Psoas muscle (tissue), 7 donors: ENCODE measurements at regions not wholly inside any gene's neighbourhood (a gene's known extent, or its start where the extent isn't known, plus 50 kb on each side); places are given as distances from the start of the nearest gene placed in this dataset.
"Not testable (repeated sequence)": the region's sequence is repeated elsewhere in the genome, so short reads cannot be mapped to it uniquely, and the experiment has no call there.

Experiments
- ATAC-seq, 4 donors: fragments of 200-7000 bp; cut with Tn5 transposase; one replicate each; pipeline ENCODE4 v1.9.1; 2020; ENCODE audit warnings: moderate library complexity in 3 of 4, mild to moderate bottlenecking in 2 of 4
- DNase-seq, 2 donors: peaks; one replicate each; pipeline ENCODE4 v3.0.0-alpha.2; 2020
- H3K27ac ChIP-seq: fragments of 200-600 bp; one replicate; pipeline ENCODE4 v1.8.0; 2022
- H3K27me3 ChIP-seq, 3 donors: fragments of 200-600 bp in 1 of 3; one replicate each; pipeline versions ENCODE4 v1.6.1 to v1.8.0; 2013 to 2022; ENCODE audit warnings: low read length in 2 of 3, mild to moderate bottlenecking in 2 of 3, moderate library complexity in 1 of 3; ENCODE audit not compliant: insufficient read depth in 3 of 3
- H3K36me3 ChIP-seq, 2 donors: fragments of 200-600 bp in 1 of 2; one replicate each; pipeline versions ENCODE4 v1.6.1 to v1.8.0; 2013 to 2022; ENCODE audit warnings: low read depth in 1 of 2, mild to moderate bottlenecking in 1 of 2, moderate library complexity in 1 of 2; ENCODE audit not compliant: insufficient read depth in 1 of 2
- H3K4me1 ChIP-seq: fragments of 200-600 bp; one replicate; pipeline ENCODE4 v1.8.0; 2022
- H3K4me3 ChIP-seq: fragments of 200-600 bp; one replicate; pipeline ENCODE4 v1.8.0; 2022; ENCODE audit warnings: mild to moderate bottlenecking
- H3K9me3 ChIP-seq: fragments of 200-600 bp; one replicate; pipeline ENCODE4 v1.8.0; 2022
- CTCF ChIP-seq: fragments of 200-600 bp; IDR thresholded peaks from one replicate; pipeline ENCODE4 v1.8.0; 2022; ENCODE audit warnings: antibody characterized with exemption
- WGBS, 3 donors: extraction: QIAGEN DNeasy Blood & Tissue Kit; methylation state at CpG; one replicate each; pipeline versions ENCODE4 v1.1.6 to v1.1.7; 2013; 5-methylcytosine and 5-hydroxymethylcytosine counted together
- intact Hi-C, 2 donors: fragments of 100-400 bp; cut with DNase I; formaldehyde crosslinking; loops; one replicate each; pipeline versions ENCODE4 v1.11.0 to v1.14.2; 2022
- donor health status: healthy with polysubstance abuse.
- donor health status: DM: no; HTN: no; CAD: no; lungs with moderate emphysema.
- donor health status: Bipolar disorder and iron deficiency.
- donor health status: healthy.
- donor health status: DM: yes; HTN: yes; CAD: no.
- donor health status: DM: no; HTN: no; CAD: no.
- donor health status: DM: yes; HTN: yes; CAD: no.

DNA sequence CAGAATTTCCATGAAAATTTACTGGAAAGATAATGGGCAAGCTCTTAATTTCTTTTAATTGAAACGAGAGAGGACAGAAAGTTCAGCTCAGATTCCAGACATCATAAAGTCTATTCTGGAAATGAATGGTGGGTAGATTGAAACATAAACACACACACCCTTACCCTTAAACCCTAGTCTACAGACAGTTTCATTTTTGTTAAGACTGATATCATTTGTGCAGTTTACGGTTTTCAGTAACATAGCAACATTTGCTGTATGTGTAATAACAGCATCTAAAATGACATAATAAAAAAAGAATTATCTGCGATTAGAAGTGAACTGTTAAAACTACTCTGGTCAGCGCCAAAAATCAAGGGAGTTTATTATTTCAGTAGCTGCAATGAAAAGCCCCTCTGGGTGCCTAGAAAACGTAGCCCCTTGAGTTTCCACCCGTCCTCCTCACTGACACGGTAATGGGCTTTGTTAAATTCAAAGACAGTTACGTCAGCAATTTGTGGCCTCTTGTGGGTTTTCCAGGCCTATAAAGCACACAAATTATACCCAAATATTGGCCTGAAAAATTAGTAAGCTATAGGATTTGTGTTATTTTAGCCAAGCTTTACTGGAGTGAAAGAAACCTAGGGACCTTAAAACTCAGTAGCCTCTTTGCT is 520.6 kb upstream of the SOX9 start:
- Histone ChIP-seq H3K36me3 (no peaks in the 10 kb centered on the region), H3K9me3 (no peaks in the 10 kb centered on the region), H3K4me1 (no peaks in the 10 kb centered on the region), H3K27ac (no peak overlapping the region), H3K27me3 (no peaks in the 10 kb centered on the region), H3K4me3 (no peak overlapping the region)
- DNase-seq (no peak), ATAC-seq (no peak)
- no peak for TF ChIP-seq CTCF
- WGBS, 3 donors, result 37 to 47% (median 38%) methylated on average over 8 of the region's 8 CpGs
- intact Hi-C loops, result no loop called here

- Histone ChIP-seq H3K4me1 (no peaks in the 10 kb centered on the region), H3K27me3 (no peaks in the 10 kb centered on the region), H3K4me3 (no peak overlapping the region), H3K36me3 (no peaks in the 10 kb centered on the region), H3K27ac (no peak overlapping the region), H3K9me3 (no peaks in the 10 kb centered on the region)
- DNase-seq (no peak), ATAC-seq (no peak)
- intact Hi-C loops, result no loop called here
- no peak for TF ChIP-seq CTCF
- WGBS, 3 donors, result 56 to 67% (median 59%) methylated on average over 4 of the region's 4 CpGs
Measured at GRCh38 chr17:71601894-71602504, 518.8 kb upstream of the SOX9 start.

GRCh38 chr17:71613996-71614395 is 506.8 kb upstream of the SOX9 start:
- H3K36me3 ChIP-seq, result no peaks in the 10 kb centered on the region
- no peak overlapping the region for H3K4me3 ChIP-seq
- no peak overlapping the region for H3K27ac ChIP-seq
- H3K9me3 ChIP-seq, result no peaks in the 10 kb centered on the region
- TF ChIP-seq CTCF, result no peak
- no peak for ATAC-seq
- DNase-seq, result no peak
- intact Hi-C loops, result no loop called here
- no peaks in the 10 kb centered on the region for H3K27me3 ChIP-seq
- H3K4me1 ChIP-seq, result no peaks in the 10 kb centered on the region

- no peak overlapping the region for H3K4me3 ChIP-seq
- DNase-seq (no peak), ATAC-seq (no peak)
- H3K4me1 ChIP-seq, result no peaks in the 10 kb centered on the region
- TF ChIP-seq CTCF, result no peak
- no peaks in the 10 kb centered on the region for H3K27me3 ChIP-seq
- intact Hi-C loops, result no loop called here
- no peaks in the 10 kb centered on the region for H3K36me3 ChIP-seq
- whole genome bisulfite sequencing, 3 donors, result 67 to 73% (median 69%) methylated on average over 4 of the region's 4 CpGs
- H3K27ac ChIP-seq, result no peak overlapping the region
- H3K9me3 ChIP-seq, result no peaks in the 10 kb centered on the region
Measured at GRCh38 chr17:71615820-71616219, 505.0 kb upstream of the SOX9 start.

GRCh38 chr17:71617767-71618166 is 503.1 kb upstream of the SOX9 start:
- H3K36me3 ChIP-seq, H3K4me3 ChIP-seq, intact Hi-C loops, DNase-seq, H3K27me3 ChIP-seq, H3K27ac ChIP-seq, H3K9me3 ChIP-seq, ATAC-seq, H3K4me1 ChIP-seq: not testable (repeated sequence)
